HG03565 (cell line): ENCODE measurements at regions not wholly inside any gene's neighbourhood (a gene's known extent, or its start where the extent isn't known, plus 50 kb on each side); places are given as distances from the start of the nearest gene placed in this dataset.

Experiments
- ATAC-seq: cut with Tn5 transposase; IDR thresholded peaks from one replicate; pipeline ENCODE4 v1.9.1; 2021; ENCODE audit warnings: mild to moderate bottlenecking, moderate library complexity; ENCODE audit not compliant: unreplicated experiment

DNA sequence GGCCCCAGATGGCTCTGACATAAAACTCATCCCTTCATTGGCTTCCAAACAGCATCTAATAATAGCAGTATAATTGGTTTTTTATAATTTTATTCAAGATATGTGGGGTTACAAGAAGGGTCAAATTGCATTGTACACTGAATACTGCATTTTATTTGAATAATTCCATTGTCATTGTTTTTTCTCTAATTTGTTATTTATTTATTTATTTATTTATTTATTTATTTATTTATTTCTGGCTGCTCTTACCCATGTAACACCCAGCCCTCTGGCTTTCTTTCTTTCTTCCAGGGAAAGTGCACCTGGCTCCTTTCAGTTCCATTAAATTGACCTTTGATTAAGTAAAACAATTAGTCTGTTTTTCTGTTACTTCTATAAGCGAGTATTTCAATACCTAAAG is 210.1 kb downstream of the CDH9 start:
- no peak for ATAC-seq

GRCh38 chr5:26813235-26813634 is 225.2 kb downstream of the CDH9 start:
- ATAC-seq, result no peak

- ATAC-seq, result no peak
These were observed 225.7 kb downstream of the CDH9 start for GRCh38 chr5:26812714-26813113.

DNA sequence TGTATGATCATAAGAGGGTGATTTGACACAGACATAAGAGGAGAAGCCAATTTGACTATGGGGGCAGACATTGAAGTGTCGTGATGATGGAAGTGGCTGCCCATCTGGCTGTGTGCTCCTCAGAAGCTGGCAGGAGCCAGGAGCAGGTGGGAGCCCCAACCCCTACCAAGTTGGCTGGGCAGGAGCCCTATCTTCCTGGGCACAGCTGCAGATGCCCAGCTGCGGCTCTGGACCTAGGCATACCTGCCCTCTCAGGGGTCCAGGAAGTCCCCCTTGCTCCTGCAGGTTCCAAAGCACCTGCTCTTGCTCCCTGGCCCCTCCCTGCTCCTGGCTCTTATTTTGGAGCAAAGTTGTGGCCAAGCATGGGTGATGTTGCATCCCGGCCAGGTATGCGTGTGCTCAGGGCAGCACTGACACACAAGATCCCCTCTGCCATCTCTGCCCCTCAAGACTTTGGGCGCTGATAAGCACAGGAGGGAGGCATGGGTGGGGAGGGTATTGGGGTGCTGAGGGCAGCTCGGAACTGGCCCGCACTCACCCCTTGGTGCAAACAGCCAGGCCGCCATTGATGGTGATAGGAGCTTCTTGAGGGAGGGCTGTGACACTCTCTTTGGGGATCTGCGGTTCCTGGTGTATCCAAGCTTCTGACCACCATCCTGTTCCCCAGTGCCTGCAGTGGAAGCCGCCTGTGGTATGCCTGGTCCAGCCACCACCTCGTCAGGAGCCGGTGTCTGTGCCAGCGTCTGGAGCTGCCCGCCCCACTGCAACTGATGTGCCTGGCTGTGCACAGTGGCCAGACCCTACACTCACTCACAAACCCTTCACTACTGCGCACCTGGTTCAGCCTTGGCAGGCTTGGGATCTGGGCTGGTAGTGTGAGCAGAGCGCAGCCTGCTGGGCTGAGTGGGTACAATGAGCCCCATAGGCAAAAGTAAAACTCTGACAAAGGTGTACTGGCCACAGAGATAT is 230.9 kb downstream of the CDH9 start:
- no peak for ATAC-seq

DNA sequence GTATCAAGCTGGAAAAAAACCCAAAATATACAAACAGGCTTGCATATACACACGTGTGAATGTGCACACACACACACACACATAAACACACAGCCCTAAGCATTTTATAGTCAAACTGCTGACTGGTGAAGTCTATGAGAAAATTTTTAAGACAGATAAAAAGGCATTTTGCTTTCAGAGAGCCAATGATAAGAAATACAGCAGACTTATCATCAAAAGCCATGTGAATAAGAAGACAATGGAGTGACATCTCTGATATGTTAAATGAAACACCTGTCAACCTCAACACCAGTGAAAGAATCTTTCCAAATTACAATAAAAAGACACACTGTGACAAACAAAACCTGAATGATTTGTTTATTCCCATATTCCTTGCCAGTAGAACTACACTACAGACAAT is 233.3 kb downstream of the CDH9 start:
- ATAC-seq, result no peak

DNA sequence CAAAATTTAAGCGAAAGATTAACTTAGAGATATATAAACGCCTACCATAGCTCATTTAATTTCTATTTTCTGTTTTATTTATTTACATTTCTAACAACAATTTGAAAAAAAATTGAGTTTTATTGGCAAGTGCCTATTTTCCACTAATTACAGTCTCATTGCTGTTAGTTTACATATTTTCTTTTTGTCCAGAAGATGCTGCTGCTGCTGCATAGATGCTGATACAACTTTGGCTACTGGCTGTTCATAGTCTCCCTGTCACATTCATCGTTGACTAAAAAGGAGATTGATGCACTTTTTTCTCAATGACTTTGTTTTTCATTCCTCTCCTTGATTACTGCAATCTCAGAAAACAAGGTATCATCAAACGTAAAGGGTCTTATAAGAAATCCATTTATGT is 235.4 kb downstream of the CDH9 start:
- no peak for ATAC-seq

GRCh38 chr5:26791433-26791832 is 247.0 kb downstream of the CDH9 start:
- no peak for ATAC-seq

GRCh38 chr5:26791021-26791420 is 247.4 kb downstream of the CDH9 start:
- ATAC-seq, result no peak

DNA sequence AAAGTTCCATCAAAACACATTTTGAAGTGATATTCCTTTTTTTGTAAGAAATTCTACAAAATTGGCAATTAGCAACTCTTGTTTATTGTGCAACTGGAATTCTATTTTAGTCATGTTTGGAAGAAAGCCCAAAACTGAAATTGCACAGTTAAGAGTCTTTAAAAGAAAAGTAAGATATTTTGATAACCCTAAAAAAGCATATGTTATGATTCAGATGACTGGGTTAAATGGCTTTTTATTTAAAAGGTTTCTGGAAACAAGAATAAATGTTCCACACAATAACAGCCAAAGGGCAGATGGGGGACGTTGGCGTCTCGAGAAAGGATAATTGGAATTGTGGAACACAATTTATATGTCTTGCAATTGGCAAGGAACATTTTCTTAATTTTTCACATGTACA is 275.2 kb downstream of the CDH9 start:
- ATAC-seq, result no peak

- no peak for ATAC-seq
These were observed 276.9 kb downstream of the CDH9 start for GRCh38 chr5:26761446-26761845.

DNA sequence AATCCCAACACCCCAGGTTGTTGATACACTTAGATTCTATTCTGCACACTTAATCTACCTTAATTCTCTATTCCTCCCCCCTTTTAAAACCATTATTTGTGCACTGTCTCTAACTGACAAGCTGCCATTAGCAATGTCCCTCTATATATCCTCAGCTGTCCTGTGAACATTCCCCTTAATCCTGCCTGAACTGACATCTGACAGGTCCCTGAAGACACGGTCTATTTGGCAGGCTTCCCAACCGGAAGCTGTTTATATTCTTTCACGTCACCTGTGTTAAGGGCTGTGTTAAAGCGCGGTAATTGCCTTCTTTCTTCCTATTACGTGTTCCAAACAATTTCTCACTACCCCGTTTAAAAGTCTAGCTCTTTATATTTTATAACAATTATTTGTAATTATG is 277.3 kb downstream of the CDH9 start:
- no peak for ATAC-seq

- no peak for ATAC-seq
These were observed 280.4 kb downstream of the CDH9 start for GRCh38 chr5:26757941-26758340.

DNA sequence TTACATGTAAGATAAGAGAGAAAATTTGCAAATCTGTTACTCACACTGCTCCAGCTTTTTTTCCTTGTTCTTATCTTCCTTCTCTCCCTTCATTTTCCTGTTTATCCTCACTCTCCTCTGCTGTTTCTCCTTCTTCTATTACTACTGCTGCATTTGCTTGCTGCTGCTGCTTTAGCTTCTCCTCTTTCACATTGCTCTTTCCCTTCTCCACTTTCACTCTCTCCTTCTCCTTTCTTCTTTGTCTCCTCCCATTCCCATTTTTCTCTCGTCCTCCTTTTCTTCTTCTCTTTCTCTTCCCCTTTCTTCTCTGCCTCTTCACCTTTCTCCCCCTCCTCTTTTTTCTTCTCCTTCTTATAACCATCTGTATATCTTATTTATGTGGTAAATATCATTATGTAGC is 288.6 kb downstream of the CDH9 start:
- ATAC-seq, result no peak

- ATAC-seq, result no peak
These were observed 298.2 kb downstream of the CDH9 start for GRCh38 chr5:26740182-26740581.

DNA sequence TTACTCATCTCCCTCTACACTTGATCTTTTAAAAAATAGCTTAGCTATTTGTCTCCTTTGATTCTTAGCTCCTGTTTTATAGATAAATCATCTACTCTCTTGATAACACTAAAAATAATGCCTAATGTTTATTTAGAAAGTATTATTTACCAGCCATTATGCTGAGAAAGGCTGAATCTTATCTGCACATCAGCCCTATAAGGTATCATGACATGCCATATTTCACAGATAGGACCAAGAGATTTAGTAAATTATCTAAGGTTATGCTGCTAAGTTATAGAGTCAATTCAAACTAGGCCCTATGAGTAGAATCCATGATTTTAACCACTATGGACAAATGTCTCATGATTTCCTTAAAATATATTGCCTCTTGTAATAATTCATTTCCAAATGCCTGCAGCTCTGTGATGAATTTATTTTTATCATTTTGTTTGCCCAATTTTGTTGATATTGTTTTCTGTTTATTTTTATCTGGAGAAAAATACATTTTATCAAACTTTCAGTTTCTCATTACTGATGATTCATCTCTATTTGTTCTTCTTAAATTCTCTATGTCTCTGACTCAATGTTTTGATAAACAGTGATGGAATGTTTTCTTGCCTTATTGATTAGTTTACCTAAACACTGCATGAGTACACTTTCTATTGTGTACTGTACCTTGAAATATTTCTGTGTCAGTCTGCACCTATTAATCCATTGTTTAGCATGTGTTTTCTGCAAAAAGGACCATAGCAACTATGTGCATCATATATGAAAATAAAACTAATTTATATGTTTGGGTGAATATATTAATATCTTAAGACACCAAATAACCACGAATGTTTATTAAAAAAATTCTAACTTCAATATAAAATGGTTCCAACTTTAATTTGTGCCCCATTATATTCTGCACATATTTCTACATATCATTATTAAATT is 300.8 kb downstream of the CDH9 start:
- no peak for ATAC-seq

DNA sequence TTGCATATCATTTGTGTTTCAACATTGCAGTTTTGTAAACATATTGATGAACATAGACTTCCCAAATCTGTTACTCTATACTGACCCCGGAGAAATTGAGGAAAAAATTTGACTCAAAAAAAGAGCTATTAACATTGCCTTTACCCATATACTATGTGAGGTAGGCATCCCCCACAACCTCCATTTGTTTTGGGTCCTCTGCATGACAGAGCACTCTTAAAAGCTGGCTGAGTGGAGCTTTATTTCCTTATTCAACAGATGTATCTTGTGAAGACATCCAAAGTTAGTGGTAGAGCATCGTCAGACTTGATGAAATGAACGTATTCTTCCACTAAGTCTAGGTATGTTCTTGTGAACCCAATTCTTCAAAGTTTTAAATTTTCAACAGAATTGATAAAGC is 310.5 kb downstream of the CDH9 start:
- no peak for ATAC-seq

GRCh38 chr5:26719803-26720202 is 318.6 kb downstream of the CDH9 start:
- ATAC-seq, result no peak

GRCh38 chr5:26700759-26701384 is 337.5 kb downstream of the CDH9 start:
- peak; percentile 81 for ATAC-seq

GRCh38 chr5:26692952-26693351 is 345.4 kb downstream of the CDH9 start:
- no peak for ATAC-seq

DNA sequence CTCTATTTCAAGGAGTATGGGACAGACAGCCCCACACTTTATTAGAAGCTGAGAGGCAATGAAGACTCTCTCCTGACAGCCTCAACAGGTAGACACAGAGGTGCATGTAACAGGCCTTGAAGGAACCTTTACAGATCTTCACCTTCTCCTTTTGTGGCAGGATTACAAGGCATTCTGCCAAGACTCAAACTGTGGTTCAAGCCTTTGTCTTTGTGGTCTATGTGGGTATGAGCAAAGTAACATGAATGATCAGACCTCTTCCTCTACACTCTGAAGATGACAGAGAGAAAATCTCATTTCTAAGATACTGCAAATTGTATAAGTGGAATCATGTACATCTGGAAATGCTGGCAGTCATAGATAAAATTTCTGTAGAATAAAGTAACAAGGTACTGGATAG is 346.9 kb downstream of the CDH9 start:
- ATAC-seq, result no peak

DNA sequence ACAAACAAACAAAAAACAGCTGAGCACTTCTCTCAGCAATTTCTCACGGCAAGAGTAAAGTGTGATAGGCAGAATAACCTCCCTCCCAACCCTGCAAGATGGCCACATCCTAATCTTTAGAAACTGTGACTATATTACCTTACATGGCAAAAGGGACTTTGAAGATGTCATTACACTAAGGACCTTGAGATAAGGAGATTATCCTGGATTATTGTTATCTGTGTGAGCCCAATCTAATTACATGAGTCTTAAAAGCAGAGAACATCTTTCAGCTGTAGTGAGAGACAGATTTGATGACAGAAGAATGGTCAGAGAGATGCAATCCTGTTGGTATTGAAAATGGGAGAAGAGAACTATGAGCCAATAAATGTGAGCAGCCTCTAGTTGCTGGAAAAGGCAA is 347.9 kb downstream of the CDH9 start:
- ATAC-seq, result no peak
